ENCODE measurements at regions not wholly inside any gene's neighbourhood (a gene's known extent, or its start where the extent isn't known, plus 50 kb on each side); places are given as distances from the start of the nearest gene placed in this dataset.

DNA sequence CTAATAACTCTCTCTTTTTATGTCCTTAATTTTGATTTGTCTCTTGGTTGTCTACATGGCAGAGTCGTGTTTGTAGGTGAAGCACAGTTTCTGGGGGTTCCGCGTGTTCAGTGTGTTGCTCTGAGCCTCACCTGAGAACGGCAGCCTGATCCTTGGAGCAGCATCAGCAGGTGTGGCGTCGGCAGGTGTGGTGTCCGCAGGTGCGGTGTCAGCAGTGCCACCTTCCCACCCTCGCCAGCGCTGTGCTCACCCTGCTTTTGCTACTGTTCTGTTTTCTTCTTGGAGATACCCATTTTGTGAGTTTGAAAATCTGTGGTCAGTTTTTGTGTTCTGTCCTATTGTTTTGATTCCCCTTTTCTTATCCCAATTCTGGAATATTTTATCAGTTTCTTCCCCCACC lies 406.6 kb downstream of the GLRX3 start:
- Histone ChIP-seq H2AFZ (ENCODE audit: low read length) (no peak overlapping the region), H3K9me2 (replicated peaks; ENCODE audit: low read length) (no peaks in the 10 kb centered on the region), H4K20me1 (ENCODE audit: low read length) (no peaks in the 10 kb centered on the region), H3F3A (ENCODE audit: low read length, unreplicated experiment) (no peaks in the 10 kb centered on the region), H3K27ac (ENCODE audit: low read length) (no peak overlapping the region), H3K79me2 (ENCODE audit: low read length) (no peaks in the 10 kb centered on the region), H3K9me3 (ENCODE audit: low read length) (no peaks in the 10 kb centered on the region), H3K4me3 (ENCODE audit: low read length) (no peak overlapping the region), H3K4me2 (ENCODE audit: low read length) (no peak overlapping the region), H3K9ac (ENCODE audit: low read length) (no peak overlapping the region), H3K36me3 (ENCODE audit: low read depth, low read length) (no peaks in the 10 kb centered on the region), H3K4me1 (ENCODE audit: insufficient read depth, low read length) (no peaks in the 10 kb centered on the region), H3K27me3 (ENCODE audit: low read length) (no peaks in the 10 kb centered on the region)
- DNase-seq (no peak), ATAC-seq (no peak)
- POLR2A ChIA-PET (ENCODE audit: unreplicated experiment), result no interaction called here
- no peak for TF ChIP-seq EZH2phosphoT487 (IDR thresholded peaks at IDR 0.05; ENCODE audit: borderline replicate concordance, low read length)
- TF ChIP-seq EZH2 (IDR thresholded peaks at IDR 0.05; ENCODE audit: low read length, unreplicated experiment), result no peak
- TF ChIP-seq, protein P1, sequence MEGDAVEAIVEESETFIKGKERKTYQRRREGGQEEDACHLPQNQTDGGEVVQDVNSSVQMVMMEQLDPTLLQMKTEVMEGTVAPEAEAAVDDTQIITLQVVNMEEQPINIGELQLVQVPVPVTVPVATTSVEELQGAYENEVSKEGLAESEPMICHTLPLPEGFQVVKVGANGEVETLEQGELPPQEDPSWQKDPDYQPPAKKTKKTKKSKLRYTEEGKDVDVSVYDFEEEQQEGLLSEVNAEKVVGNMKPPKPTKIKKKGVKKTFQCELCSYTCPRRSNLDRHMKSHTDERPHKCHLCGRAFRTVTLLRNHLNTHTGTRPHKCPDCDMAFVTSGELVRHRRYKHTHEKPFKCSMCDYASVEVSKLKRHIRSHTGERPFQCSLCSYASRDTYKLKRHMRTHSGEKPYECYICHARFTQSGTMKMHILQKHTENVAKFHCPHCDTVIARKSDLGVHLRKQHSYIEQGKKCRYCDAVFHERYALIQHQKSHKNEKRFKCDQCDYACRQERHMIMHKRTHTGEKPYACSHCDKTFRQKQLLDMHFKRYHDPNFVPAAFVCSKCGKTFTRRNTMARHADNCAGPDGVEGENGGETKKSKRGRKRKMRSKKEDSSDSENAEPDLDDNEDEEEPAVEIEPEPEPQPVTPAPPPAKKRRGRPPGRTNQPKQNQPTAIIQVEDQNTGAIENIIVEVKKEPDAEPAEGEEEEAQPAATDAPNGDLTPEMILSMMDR (conservative IDR thresholded peaks at IDR 0.05; ENCODE audit: low read depth, low read length), result no peak
- CTCF ChIA-PET, result no interaction called here
- BruUV-seq (replicated peaks), result no TSS peak
- intact Hi-C loops (cut with micrococcal nuclease), result no loop called here

DNA sequence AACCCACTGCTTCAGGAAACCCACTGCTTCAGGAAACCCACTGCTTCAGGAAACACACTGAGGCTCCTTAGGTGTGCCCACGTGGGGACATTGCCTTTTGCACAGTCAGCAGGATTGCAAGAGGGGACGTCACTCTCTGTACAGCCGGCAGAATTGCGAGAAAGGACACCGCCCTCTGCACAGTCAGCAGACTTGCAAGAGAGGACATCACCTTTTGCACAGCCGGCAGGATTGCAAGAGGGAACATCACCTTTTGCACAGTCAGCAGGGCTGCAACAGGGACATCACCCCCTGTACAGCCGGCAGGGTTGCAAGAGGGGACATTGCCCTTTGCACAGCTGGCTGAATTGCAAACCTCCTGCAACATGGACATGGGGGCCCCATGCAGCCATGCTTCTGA lies 407.6 kb downstream of the GLRX3 start:
- no peaks in the 10 kb centered on the region for H3K79me2 ChIP-seq (ENCODE audit: low read length)
- TF ChIP-seq EZH2 (IDR thresholded peaks at IDR 0.05; ENCODE audit: low read length, unreplicated experiment) (no peak), EZH2phosphoT487 (IDR thresholded peaks at IDR 0.05; ENCODE audit: borderline replicate concordance, low read length) (no peak)
- ATAC-seq (no peak), DNase-seq (no peak)
- intact Hi-C loops (cut with micrococcal nuclease), result no loop called here
- no peak overlapping the region for H2AFZ ChIP-seq (ENCODE audit: low read length)
- H3K4me2 ChIP-seq (ENCODE audit: low read length), result no peak overlapping the region
- no TSS peak for BruUV-seq (replicated peaks)
- H3K9ac ChIP-seq (ENCODE audit: low read length), result no peak overlapping the region
- H3K27ac ChIP-seq (ENCODE audit: low read length), result no peak overlapping the region
- H3K36me3 ChIP-seq (ENCODE audit: low read depth, low read length), result no peaks in the 10 kb centered on the region
- ChIA-PET CTCF (no interaction called here), POLR2A (ENCODE audit: unreplicated experiment) (no interaction called here)
- no peaks in the 10 kb centered on the region for H3K9me2 ChIP-seq (replicated peaks; ENCODE audit: low read length)
- H3K27me3 ChIP-seq (ENCODE audit: low read length), result no peaks in the 10 kb centered on the region
- H3K4me3 ChIP-seq (ENCODE audit: low read length), result no peak overlapping the region
- H3K4me1 ChIP-seq (ENCODE audit: insufficient read depth, low read length), result no peaks in the 10 kb centered on the region
- no peaks in the 10 kb centered on the region for H4K20me1 ChIP-seq (ENCODE audit: low read length)
- no peaks in the 10 kb centered on the region for H3F3A ChIP-seq (ENCODE audit: low read length, unreplicated experiment)
- H3K9me3 ChIP-seq (ENCODE audit: low read length), result no peaks in the 10 kb centered on the region

DNA sequence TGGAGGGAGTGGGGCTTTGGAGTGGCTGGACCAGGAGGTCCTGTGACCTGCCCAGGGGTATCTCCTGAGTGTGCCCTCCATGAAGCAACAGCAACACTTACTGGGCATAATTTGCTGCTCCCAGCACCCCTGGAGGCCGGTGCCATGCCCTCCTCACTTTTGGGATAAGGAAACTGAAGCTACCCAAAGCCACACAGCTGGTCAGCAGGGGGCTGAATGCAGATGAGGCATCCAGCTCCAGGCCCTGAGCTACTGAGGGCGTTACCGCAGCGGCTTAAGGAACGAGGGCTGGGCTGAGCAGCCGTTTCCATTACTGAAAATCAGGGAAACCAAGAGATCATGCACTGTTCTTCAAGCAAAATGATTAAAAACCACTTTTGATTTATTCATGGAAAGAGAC lies 408.9 kb downstream of the GLRX3 start:
- ChIA-PET CTCF (no interaction called here), POLR2A (ENCODE audit: unreplicated experiment) (no interaction called here)
- ATAC-seq (no peak), DNase-seq (no peak)
- TF ChIP-seq, protein P1 (conservative IDR thresholded peaks at IDR 0.05; ENCODE audit: low read depth, low read length), result no peak
- no peak for TF ChIP-seq EZH2 (IDR thresholded peaks at IDR 0.05; ENCODE audit: low read length, unreplicated experiment)
- TF ChIP-seq EZH2phosphoT487 (IDR thresholded peaks at IDR 0.05; ENCODE audit: borderline replicate concordance, low read length), result no peak
- Histone ChIP-seq H2AFZ (ENCODE audit: low read length) (no peak overlapping the region), H3K4me2 (ENCODE audit: low read length) (no peak overlapping the region), H3K27me3 (ENCODE audit: low read length) (no peaks in the 10 kb centered on the region), H3K4me3 (ENCODE audit: low read length) (no peak overlapping the region), H3K36me3 (ENCODE audit: low read depth, low read length) (no peaks in the 10 kb centered on the region), H3K9me3 (ENCODE audit: low read length) (no peaks in the 10 kb centered on the region), H3K79me2 (ENCODE audit: low read length) (no peaks in the 10 kb centered on the region), H4K20me1 (ENCODE audit: low read length) (no peaks in the 10 kb centered on the region), H3F3A (ENCODE audit: low read length, unreplicated experiment) (no peaks in the 10 kb centered on the region), H3K4me1 (ENCODE audit: insufficient read depth, low read length) (no peaks in the 10 kb centered on the region), H3K9ac (ENCODE audit: low read length) (no peak overlapping the region), H3K9me2 (replicated peaks; ENCODE audit: low read length) (no peaks in the 10 kb centered on the region), H3K27ac (ENCODE audit: low read length) (no peak overlapping the region)
- BruUV-seq (replicated peaks), result no TSS peak
- intact Hi-C loops (cut with micrococcal nuclease), result no loop called here
